HCEC 1CT (cell line): ENCODE measurements at regions not wholly inside any gene's neighbourhood (a gene's known extent, or its start where the extent isn't known, plus 50 kb on each side); places are given as distances from the start of the nearest gene placed in this dataset.
A peak's percentile ranks its signal among the peaks of the same experiment; 100 is the strongest.
"Not testable (repeated sequence)": the region's sequence is repeated elsewhere in the genome, so short reads cannot be mapped to it uniquely, and the experiment has no call there.

Source experiments
- DNase-seq: peaks from one replicate; pipeline ENCODE4 v3.0.0-alpha.2; 2017

DNA sequence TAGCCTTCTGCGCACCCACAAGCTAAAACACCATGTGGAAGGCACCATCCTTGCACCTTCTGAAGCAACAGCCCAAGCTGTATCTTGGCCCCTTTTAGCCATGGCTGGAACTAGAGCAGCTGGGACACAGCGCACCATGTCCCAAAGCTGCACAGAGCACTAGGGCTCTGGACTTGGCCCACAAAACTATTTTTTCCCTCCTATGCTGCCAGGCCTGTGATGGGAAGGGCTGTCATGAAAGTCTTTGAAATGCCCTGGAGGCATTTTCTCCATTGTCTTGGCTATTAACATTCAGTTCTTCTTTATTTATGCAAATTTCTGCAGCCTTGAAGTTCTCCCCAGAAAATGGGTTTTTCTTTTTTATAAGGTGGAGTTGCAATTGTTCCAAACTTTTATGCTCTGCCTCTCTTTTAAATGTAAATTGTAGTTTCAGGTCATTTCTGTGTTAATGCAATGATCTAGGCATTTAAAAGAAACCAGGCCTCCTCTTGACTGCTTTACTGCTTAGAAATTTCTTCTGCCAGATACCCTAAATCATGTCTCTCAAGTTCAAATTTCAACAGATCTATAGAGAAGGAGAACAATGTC lies 996.3 kb downstream of the TAF11L14 start:
- DNase-seq = no peak

DNA sequence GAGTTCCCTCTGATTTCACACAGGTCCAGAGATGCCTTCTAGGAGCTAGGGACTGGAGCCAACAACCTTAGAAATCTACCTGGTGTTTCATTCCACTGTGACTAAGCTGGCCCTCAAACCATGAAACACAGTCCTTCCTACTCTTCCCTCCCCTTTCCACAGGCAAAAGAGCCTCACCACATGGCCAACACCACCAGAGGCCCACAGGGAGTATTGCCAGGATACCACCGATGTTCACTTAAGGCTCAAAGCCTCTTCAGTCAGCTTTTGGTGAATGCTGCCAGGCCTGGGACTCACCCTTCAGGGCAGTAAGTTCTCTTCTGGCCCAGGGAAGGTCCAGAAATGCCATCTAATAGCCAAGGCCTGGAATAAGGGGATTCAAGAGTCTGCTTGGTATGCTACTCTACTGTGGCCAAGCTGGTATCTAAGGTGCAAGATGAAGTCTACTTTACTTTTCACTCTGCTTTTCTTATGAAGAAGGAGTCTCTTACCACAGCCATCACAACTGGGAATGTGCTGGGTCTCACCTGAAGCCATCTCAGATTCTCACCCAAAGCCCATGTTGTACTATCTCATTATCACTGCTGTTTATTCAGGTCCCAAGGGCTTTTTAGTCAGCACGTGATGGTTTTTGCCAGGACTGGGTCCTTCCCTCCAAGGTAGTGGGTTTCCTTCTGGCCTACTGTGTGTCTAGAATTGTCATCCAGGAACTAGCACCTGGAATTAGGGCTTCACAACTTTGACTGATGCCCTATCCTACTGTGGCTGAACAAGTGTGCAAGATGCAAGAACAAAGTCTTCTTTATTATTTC lies 1018.4 kb downstream of the TAF11L14 start:
- no peak for DNase-seq

DNA sequence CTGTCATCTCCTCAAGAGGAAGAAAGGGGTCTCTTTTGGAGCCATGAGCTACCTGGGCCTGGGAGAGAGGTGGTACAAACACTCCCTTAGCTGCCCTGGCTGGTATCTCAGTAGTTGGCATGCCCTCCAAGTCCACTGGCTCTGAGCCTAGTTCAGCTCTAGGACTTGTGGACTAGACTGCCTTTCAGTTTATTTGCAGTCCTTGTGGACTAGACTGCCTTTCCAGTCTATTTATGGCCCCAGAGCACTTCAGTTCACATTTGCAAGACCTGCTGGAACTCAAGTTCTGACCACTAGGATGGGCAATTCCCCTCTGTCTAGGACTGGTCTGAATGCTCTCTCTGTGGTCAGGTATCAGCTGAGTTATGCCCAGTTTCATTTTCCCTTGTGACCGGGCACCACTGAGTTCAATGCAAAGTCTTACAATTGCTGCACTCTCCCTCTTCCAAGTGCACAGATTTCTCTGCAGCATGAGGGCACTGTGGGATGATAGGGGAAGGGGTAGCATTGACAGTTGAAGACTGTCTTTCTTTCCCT lies 1019.0 kb downstream of the TAF11L14 start:
- no peak for DNase-seq

DNA sequence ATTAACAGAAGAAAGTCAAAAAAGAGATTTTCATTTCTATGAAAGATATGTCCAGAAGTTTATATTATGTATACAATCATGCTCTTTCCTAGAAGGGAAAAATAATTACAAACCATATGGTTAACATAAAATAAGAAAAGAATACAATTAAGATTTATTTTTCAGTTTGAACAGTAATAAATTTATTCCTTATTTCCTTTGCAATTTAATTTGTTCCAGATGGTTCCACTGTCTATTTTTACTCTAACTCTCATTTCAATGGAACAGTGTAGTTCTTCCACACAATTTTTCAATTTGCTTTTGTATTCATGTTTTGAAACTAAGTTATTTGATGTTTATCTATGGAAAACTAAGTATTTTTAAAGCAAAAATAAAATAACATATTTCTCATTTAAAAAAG lies 1026.3 kb downstream of the TAF11L14 start:
- no peak for DNase-seq

DNA sequence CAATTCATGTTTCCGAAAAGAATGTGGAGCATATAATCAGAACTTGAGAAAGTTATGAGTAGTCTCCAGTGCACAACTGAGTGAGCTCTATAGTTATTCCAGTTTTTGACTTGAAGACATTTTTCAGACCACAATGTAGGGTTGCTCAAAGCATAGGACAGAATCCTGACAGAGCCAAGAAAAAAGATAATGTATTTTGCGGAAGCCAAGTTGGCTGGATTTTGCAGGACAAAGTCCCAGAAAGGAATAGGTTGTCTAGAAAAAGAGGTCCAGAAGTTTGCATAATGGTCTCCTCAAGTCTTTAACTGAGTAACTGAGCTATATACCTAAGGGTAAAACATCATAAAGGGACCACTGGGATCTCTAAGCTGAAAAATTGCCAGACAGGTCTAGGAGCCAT lies 1028.0 kb downstream of the TAF11L14 start:
- no peak for DNase-seq

DNA sequence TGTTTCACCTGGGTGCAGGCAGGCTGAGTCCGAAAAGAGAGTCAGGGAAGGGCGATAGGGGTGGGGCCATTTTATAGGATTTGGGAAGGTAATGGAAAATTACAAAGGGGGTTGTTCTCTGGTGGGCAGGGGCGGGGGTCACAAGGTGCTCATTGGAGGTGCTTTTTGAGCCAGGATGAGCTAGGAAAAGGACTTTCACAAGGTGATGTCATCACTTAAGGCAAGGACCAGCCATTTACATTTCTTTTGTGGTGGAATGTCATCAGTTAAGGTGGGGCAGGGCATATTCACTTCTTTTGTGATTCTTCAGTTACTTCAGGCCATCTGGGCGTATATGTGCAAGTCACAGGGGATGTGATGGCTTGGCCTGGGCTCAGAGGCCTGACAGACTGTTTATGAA lies 1040.0 kb downstream of the TAF11L14 start:
- not testable (repeated sequence) for DNase-seq

DNA sequence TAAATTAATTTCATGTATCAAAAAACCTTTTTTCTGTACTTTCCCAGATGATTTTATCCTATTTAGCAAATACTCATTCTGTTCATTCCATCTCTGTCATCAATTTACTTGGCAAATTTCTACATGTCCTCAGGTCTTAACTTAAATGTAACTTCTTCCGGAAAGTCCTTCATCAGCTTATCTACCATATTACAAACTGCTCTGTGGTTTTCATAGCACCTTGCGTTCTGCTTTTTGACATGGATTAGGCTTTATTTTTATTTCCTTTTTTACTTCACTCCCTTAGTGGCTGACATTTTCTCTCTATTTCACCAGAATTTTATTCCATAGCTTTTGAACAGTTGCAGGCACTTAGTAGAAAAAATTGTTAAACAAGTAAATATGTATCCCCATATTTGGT lies 1040.8 kb downstream of the TAF11L14 start:
- no peak for DNase-seq

DNA sequence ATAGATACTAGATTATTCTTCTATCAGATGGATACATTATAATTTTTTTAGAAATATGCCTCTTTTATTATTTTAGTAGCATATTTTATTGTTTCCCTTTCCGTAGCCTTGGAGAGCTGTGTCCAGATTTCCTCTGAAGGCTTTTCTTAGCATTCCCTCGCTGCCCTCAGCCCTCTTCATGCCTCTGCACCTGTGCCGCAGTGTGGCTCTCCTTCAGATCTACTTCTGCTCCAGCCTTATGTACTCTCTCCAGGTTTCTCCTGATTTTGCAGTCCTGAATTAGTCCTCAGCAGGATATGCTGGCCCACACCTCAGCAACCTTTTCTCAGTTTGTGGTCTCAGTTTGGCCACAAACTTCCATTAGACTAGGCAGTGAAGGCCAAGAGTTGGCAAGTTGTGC lies 1052.0 kb downstream of the TAF11L14 start:
- no peak for DNase-seq

DNA sequence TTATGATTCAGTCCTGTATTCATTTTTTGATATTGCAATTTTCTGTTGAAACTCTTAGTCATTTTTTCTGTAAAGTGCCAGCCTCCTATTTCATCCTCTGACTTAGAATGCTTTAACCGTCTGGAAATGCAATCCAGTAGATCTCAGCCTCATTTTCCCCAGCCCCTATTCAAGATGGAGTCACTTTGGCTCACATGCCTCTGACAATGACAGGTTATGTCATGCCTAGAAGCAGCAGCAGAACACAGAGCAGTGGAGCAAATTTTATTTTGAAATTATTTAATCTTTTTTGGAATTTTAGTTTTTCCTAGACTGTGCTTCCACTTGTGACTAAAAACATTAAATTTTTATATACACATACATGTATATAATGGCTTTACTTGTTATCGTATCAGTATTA lies 1053.2 kb downstream of the TAF11L14 start:
- no peak for DNase-seq

DNA sequence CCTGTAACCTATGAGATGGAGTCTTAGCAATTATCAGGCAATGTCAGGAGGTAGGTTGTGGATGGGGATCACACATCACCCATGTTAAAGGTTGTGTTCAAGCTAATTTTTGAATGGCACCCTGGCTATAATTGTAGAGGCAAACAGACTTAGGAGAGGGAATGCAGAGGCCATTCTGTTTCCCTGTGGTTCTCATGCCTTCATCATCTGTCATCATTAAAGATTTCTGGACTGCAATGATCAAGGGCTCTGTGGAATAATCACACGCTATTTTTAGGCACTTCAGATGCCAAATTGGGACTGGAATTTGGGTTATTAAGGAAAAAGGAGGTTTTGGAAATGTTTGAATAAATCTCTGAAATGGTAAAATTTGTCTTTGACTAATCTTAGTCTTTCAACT lies 1065.4 kb downstream of the TAF11L14 start:
- DNase-seq = peak; percentile 15

DNA sequence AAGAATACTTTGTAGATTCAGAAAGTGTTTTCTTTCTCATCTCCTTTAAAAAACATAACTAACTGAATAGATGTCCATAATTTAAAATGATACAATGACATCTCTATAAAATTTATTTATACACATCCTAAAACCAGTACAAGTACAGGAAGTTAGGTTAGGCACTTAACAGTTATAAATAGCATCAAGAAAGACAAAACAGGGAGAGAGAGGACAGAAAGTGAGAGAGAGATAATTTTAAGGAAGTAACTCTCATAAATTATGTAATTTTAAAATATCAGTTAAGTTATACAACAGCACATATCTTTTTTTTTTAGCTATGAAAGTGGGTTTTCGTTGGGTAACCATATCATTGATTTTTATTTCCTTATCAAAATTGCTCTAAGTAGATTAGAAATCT lies 1068.6 kb downstream of the TAF11L14 start:
- DNase-seq = no peak

DNA sequence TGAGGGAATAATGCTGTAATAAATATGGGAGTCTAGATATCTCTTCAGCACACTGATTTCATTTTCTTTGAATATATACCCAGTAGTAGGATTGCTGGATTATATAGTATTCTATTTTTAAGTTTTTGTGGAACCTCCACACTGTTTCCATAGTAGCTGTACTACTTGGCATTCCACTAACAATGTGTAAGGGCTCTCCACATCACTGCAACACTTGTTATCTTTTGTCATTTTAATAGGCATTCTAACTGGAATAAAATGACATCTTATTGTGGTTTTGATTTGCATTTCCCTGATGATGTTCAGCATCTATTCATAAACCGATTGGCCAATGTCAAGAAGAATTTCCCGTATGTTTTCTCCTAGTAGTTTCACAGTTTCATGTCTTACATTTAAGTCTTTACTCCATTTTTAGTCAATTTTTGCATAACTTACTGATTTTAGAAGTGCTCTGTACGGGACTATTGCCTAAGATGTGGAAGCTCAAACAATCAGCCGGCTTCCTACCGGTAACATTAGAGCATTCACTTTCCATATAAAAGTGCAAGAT lies 1078.8 kb downstream of the TAF11L14 start:
- no peak for DNase-seq

DNA sequence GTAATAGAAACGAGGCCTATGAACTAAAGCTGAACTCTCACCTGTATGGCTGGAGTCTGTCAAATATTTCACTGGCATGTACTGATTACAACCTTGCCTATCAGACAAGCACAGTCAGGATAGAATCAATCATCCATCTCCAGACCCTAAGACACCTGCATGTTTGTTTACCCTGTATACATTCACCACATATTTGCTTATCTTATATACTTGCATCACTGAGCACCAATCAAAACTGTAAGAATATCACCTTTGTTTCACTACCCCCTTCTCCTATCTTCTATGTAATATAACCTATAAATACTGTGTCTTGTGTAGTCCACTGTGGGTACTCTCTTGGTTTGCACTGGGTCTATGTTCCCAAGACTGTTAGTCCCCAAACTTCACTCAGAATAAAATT lies 1085.7 kb downstream of the TAF11L14 start:
- no peak for DNase-seq

DNA sequence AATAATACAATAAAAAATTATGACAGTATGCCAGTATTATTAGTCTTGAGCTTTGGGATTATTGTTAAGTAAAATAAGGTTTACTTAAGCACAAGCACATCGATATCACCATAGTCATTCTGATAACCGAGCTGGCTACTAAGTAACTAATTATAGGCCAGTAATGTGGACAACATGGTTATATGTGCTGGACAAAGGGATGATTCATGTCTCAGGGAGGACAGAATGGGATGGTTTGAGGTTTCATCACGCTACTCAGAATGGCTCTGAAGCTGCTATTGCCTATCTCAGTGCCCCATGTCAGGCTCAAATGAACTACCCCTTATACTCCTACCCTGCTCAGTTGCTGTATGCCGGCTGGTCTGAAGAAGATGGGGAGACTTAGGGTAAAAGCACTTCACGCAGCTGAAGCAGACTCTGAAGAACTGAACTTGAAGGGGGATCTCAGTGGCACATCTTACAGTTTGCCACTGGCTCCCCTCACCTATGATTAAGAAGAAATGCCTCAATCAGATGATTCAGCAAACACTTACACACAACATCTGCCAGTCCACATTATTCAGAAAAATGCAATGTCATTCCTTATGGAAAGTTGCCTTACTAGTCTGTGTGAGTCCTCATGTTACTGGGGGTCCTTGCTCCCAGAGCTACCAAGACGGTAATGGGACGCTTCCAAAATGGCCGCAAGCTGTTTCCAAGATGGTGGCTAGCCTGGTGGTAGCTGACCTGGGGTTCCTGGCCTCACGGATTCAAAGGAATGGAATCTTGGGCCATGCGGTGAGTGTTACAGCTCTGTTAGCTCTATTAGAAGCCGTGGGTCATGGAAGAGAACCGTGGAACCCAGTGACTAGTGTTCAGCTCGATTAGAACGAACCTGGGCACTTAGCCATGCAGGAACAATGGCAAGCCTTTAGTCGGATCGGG lies 1098.6 kb downstream of the TAF11L14 start:
- peak; percentile 36 for DNase-seq

DNA sequence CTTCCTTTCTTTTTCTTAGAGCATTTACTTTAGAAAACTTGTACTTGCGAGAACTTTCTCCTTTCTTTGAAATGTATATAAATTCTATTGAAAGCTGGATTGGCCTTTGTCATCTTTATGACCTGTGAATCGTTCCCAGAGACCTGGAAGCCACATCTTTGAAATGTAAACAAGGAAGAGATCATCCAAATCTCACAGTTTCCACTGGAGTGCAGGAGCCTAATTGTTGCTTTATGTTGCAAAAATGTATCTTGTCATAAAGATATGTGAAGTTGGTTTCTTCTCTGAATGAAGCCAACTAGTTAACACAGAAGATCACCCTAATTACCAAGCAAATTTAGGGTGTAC lies 1101.8 kb downstream of the TAF11L14 start:
- DNase-seq = no peak

DNA sequence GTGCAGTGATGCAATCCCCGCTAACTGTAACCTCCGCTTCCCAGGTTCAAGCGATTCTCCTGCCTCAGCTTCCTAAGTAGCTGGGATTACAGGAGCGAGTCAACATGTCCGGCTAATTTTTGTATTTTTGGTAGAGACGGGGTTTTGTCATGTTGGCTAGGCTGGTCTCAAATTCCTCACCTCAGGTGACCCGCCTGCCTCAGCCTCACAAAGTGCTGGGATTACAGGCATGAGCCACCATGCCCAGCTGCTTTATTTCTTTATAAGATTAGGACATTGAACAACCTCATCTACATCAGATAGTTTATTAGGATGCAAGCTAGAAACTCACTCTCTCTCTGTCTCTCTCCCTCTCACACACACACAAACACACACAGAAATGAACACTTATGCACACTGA lies 1102.5 kb downstream of the TAF11L14 start:
- DNase-seq = not testable (repeated sequence)

DNA sequence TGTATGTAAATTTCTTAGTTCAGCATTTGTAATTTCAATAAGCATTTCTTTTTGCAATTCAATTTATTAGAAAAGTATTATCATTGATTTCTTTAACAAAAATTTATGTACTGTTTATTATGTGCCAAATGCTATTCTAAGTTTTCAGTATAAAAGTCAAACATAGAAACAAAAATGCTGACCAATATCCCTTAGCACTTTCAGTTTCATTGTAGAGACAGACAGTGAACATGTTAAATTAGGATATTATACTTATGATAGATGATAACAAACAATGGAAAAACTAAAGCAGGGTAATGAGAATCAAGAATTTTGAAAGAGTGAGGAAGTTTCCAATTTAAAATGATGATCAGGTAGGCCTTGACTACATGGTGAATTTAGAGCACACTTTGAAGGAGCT lies 1106.0 kb downstream of the TAF11L14 start:
- DNase-seq = no peak

DNA sequence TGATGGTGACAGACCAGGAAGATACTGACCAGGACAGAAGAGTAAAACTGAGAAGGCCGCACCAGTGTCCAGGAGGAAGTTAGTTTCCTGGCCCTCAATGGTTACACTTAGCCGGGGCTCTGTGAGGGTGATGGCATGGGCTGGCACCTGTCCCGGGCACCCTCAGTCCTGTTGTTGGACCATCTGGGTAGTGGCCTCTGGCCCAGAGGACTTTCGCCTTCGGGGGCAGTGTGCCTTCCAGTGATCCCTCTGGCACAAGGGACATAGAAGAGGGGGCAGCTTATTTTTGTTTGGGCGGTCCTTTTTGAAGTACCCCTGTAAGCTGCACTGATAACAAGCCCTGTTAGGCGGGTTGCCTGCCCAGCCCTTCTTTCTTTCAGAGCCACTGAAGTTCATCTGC lies 1108.6 kb downstream of the TAF11L14 start:
- no peak for DNase-seq

DNA sequence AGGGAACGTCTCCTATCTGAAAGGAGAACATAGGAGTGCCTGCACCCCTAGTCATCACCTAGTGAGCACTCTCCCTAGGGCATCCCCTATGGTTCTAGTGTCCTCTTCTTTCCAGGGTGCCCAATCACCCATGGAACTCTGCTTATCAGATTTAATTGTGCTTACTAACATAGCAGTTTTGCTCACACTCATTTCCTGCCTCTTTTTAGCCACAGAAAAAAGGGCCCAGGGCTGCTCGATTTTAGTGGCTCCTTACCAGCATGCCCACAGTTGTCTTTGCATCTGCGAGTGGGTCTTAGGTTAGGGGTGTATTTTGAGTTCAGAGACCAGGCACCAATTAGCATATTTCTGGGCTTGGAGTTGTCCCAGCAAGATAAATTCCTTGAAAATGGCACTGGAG lies 1110.2 kb downstream of the TAF11L14 start:
- DNase-seq = no peak

DNA sequence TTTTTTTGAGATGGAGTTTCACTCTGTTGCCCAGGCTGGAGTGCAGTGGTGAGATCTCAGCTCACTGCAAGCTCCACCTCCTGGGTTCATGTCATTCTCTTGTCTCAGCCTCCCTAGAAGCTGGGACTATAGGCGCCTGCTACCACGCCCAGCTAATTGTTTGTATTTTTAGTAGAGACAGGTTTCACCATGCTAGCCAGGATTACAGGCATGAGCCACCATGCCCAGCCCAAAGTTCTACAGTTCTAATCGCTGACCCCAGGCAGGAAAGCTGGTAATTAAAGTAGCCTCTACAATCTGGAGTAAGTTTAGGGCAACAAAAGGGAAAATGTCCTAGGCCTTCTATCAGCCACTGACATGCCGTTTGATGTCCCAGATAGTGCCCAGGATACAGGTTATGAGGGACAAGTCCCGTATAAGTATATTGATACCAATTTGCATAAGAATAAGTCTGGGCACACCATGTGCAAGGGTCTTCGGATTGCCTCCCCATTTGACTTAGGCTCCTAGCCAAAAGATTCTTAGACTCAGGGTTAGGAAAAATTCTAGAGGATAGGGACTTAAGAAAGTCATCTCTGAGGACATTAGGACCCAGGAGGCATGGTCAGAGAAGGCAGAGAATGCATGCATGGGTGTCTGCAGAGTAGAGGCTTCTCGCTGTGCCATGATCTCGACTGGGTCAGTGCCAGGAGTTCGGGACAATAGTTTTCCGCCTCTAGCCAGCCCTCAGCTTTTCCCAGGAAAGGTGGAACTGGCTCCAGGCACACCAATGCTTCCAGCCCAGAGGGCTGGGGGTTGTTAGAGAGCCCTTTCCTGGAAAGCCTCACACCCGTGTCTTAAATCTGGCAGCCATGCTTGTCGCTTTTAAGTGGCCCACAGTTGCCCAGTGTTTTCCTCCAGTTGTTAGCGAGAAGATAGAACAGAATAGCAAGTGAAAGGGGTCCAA lies 1111.1 kb downstream of the TAF11L14 start:
- no peak for DNase-seq

DNA sequence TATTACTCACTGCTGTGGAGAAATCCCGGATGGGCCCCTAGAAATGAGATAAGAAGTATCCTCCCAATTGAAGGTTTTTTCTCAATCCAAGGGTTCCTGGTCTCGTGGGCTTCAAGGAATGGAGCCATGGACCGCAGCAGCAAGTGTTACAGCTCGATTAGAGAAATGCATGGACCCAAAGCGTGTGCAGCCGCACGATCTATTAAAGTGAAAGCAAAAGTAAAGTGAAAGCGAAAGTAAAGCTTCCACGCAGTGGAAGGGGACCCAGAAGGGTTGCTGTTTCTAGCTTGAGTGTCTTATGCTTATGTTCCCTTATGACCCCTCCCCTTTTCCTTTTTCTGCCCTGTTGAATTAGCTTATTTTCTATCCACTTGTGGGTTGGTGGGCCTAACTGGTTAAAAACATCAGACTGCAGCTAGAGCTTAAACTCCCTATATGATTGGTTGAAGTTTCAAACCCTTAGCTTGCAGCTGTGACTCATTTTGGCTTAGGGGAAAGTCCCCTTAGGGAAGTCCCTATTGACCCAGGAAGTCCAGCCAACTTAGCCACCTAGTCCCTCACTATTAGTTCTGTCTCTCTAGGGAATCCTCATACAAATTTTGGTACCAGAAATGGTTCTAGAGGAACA lies 1111.8 kb downstream of the TAF11L14 start:
- no peak for DNase-seq

DNA sequence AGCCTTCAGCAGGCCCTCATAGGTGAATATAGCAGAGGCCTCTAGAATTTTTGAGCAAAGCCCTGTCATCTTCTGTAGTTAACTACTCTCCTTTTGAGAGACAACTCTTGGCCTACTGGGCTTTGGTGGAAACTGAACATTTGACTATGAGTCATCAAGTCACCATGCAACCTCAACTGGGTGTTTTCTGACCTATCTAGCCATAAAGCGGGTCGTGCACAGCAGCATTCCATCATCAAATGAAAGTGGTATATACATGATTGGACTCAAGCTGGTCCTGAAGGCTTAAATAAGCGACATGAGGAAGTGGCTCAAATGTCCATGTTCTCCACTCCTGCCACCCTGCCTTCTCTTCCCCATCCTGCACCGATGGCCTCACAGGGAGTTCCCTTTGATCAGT lies 1115.5 kb downstream of the TAF11L14 start:
- no peak for DNase-seq
